ENCODE measurements at regions not wholly inside any gene's neighbourhood (a gene's known extent, or its start where the extent isn't known, plus 50 kb on each side); places are given as distances from the start of the nearest gene placed in this dataset.
"Not testable (repeated sequence)": the region's sequence is repeated elsewhere in the genome, so short reads cannot be mapped to it uniquely, and the experiment has no call there.

DNA sequence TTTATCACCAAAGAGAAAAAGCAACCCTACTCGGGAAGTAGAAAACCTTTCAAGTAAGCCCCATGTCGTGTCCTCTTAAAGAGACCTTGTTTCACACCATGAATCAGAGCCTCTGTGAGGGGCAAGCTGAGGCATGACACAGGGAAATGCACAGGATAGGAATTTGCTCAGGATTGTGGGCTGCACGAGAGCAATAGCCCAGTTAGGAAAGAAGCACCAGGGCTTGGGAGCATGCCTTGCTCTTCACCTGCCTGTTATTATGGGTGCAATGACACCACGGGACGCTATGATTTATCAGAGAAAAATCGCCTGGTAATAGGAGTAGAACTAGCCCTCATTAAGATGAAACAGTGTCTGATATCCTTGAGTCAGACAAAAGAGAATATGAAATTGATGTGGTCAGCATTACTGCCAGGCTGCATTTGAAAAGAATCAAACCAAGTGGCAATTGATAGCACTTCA lies 562.9 kb upstream of the NRP1 start:
- DNase-seq: no peak

- no peak for DNase-seq
These were observed 559.0 kb upstream of the NRP1 start for GRCh38 chr10:33893506-33893905.

DNA sequence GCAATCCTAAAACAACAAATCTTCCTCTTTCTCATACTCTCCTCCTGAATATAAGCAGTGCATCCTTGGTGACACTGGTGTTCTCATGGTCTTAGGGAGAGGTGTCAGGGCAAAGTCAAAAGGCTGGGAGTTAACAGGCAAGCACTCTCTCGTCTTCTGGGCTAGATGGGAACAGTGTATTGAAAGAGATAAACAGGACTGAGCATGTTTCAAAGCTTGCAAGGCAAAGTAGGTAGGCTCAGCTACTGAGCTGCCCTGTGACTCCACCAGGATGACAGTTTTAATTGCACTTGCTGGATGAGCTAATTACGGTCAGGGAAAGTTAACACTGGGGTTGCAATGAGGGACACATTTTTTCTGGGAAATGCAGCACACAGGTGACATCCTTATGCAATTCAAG lies 554.9 kb upstream of the NRP1 start:
- no peak for DNase-seq

DNA sequence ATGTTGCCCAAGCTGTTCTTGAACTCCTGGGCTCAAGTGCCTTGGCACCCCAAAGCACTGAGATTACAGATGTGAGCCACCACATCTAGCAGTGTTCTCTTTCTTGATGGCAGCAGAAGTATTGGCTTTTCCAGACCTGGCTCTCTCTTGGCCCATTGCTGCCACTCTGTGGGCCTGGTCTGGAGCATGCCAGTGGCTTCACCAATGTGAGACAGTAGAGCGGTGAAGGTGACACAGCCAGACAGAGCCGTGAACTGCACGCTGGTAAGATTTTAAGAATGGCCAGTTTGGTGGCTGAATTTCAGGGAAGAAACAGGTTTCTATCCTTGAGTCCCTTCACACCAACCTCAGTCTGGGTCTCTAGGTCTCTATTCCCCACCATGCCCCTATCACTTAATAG lies 552.7 kb upstream of the NRP1 start:
- no peak for DNase-seq

DNA sequence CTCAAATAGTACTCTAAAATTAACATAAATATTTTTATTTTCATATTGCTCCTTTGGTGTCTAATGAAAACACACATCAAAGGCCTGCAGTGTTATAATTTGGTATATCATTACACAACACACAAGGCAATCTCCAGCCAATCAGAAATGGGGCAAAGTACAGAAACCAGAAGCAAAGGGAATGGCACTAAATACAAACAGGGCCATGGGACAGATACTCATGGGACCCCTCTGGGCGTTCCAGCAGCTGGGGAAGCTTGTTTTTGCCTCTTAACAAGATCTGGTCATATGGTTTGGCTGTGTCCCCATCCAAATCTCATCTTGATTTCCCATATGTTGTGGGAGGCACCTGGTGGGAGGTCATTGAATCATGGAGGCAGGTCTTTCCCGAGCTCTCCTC lies 551.8 kb upstream of the NRP1 start:
- no peak for DNase-seq

- no peak for DNase-seq
These were observed 550.1 kb upstream of the NRP1 start for GRCh38 chr10:33884604-33885003.

GRCh38 chr10:33883881-33884280 lies 549.4 kb upstream of the NRP1 start:
- no peak for DNase-seq

DNA sequence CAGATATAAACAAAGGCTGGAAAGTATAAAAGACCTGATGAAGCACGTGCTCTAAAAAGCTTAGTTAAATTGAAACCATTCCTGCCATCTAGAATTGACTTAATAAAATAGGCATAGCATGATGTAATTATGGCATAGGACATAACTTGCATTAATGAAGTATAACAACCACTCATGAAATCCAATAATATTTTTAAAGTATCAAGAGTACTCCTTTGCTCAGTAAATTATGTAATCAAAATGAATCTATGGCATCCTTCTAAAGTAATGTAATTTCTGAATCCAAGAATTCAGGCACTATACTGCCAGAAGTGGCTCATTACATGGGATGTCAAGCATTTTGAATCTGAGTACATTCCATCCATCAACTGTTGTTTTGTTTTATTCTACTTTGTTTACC lies 548.5 kb upstream of the NRP1 start:
- no peak for DNase-seq

GRCh38 chr10:33880291-33880690 lies 545.8 kb upstream of the NRP1 start:
- no peak for DNase-seq

GRCh38 chr10:33878238-33878786 lies 543.8 kb upstream of the NRP1 start:
- DNase-seq: no peak

GRCh38 chr10:33876584-33877400 lies 542.3 kb upstream of the NRP1 start:
- no peak for DNase-seq

- DNase-seq: no peak
These were observed 541.6 kb upstream of the NRP1 start for GRCh38 chr10:33875924-33876583.

DNA sequence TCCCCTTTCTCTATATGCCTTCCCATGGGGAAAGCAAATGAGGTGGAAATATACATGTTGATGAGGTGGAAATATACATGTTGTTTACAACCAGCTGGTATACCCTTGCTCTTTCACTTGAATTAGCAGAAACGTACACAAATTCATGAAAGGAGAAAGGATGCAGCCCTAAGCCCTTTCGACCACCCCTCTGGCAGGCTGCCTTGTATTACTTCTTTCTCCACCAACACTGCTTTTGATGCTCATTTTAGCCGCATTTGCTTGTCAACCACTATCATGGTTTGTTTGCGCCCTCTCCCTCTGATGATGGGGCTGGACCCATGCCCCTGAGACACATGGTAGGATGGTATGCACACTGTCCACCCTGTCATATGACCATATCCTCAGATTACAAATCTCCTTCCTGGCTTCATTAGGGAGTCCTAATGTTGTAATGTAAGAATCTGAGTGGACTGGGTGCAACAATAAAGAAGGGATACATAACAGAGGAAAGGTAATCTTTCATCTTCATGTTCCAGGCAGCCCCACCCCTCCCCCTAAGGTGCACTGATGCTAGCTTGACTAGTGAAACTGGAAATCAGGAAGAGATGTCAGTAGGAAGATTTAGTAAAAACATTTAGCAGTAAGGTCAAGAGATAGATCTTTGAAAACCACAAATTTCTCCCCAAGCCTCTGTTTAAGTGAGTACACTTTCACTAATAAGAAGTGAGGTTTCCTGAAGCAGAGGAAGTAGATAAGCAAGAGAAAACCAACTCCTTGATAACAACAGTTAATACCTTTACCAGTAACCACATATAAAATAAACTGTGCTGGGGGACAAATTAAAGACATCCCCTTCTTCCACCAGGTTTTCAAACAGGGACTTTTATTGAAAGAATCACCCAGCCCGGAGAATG lies 536.8 kb upstream of the NRP1 start:
- DNase-seq: no peak

GRCh38 chr10:33869481-33869880 lies 535.0 kb upstream of the NRP1 start:
- DNase-seq: no peak

DNA sequence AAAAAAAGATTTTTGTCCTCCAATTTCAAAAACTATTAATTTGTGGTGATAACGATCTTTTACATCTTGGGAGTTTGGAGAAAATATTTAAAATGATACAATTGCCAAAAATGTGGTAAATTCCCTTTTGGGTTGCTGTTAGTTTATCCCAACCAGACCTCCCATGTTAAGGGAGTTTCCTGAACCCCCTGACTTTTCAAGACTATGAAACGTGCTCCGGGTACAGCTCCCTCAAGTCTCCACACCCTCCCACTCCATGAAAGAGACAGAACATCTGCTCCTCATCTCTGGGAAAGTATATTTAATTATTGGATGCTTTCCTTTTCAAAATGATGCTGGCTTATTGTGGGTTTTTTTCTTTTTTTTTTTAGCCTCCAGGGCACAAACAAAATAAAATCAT lies 534.6 kb upstream of the NRP1 start:
- no peak for DNase-seq

DNA sequence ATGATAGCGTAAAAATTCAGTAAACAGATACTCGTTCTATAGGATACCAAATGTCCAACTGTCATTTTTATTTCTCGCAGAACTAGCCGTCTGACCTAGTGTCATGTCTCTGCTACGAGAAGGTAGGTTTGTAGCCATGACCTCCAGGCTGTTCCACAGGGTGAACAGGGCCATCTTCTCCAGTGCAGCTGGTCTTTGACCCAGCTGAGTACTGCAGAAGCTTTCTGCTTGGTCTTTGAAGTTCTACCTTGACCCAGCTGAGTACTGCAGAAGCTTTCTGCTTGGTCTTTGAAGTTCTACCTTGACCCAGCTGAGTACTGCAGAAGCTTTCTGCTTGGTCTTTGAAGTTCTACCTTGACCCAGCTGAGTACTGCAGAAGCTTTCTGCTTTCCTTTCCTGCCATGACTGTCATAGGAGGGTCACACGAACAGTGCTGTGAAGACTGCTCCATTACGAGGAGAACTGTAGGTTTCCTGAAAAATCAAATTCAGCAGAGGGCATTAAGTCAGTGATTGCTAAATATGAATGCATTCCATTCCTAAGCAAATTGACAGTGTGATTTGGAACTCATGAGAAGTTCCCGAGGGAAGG lies 532.8 kb upstream of the NRP1 start:
- not testable (repeated sequence) for DNase-seq

DNA sequence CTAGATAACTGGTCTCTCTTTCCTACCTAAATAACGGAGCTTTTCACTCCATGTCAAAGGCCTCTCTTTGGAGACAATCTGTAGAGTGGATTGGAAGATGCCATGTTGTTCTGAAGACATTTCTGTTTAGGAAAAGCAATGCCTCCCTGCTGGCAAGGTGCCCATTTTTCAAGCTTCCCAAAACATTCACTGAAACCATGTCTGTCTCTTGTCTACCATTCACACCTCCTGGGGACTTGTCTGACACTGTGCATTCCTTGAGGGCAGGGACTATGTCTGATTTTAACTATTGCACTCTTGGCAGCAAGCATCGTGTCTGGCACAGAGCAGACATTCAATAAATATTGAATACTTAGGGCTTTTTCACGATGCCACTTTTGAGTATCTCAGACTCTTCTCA lies 528.9 kb upstream of the NRP1 start:
- DNase-seq: no peak

DNA sequence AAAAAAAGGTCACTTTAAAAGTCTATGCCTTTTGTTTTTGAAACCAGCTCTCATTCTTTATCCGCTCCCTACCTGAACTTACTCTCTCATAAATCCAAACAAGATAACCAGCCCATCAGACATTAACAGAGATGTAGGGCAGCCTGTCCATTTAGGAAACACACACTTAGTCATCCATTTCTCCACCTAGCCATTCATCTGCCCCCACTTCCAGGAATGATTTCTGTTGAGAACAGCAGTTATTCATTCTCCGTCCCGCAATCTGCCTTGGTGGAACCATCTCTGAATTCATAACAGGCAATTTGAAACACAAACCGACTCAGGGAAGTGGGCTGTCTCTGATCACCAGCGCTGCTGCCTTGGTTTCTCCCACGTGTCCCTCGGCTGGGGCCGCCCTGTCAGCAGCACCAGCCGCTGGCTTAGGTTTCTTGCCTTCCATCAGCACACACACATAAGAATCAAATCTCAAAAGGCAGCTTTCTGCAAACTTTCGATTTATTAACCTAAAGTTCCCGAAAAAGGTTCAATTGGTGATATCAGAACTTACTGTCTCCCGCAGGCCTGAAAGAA lies 528.2 kb upstream of the NRP1 start:
- no peak for DNase-seq

- no peak for DNase-seq
These were observed 527.4 kb upstream of the NRP1 start for GRCh38 chr10:33861833-33862232.

GRCh38 chr10:33861016-33861704 lies 526.7 kb upstream of the NRP1 start:
- DNase-seq: no peak

- DNase-seq: no peak
These were observed 526.1 kb upstream of the NRP1 start for GRCh38 chr10:33860552-33860951.

Data from stimulated activated CD4-positive, alpha-beta T cell treated with anti-CD3 and anti-CD28 coated beads, Interleukin-4, amount 100 ng/mL, for 1 hour (primary cell).